Stimulated activated CD4-positive, alpha-beta T cell treated with anti-CD3 and anti-CD28 coated beads, Interleukin-12 subunit alpha, Interleukin-12 subunit beta, amount 100 ng/mL, for 24 hours (primary cell): ENCODE measurements at regions not wholly inside any gene's neighbourhood (a gene's known extent, or its start where the extent isn't known, plus 50 kb on each side); places are given as distances from the start of the nearest gene placed in this dataset.

Source experiments
- DNase-seq, 2 experiments: peaks; one replicate each; pipeline ENCODE4 v3.0.0-alpha.2; 2020; ENCODE audit warnings: low read depth in 2 of 2

GRCh38 chr7:17601921-17602320 is 303.5 kb downstream of the AHR start:
- DNase-seq, result no peak

GRCh38 chr7:17608114-17608833 is 309.8 kb downstream of the AHR start:
- no peak for DNase-seq

GRCh38 chr7:17611611-17612010 is 313.2 kb downstream of the AHR start:
- no peak for DNase-seq

DNA sequence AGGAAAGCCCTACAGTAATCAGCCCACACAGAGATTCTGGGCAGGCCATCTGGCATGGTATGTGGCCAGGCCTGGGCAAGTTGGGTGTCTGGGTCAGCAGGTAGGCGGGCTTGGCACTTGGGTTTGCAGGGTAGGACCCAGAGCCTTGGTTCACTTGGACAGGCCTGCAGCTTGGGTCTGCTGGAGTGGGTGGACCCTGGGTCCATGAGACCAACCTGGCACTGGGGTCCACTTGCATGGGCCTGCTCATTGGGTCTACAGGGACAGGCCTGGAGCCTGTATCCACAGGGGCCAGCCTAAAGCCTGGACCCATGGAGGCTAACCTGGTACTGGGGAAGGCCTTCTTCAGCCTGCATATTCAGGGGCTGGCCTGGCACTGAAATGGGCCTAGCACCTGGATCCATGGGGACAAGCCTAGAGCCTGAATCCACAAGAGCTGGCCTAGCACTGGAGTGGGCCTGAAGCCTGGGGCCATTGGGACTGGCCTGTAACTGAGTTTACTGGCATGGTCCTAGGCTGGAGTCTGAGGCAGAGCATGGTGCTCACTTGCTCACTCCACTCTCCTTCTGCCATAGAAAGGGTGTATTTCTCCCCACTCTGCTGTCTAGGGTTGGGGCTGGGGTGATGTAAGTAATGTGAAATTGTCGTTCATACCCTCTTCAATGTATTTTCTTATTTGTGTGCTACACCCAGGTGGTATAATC is 315.0 kb downstream of the AHR start:
- no peak for DNase-seq

- no peak for DNase-seq
Measured at GRCh38 chr7:17617380-17617779, 318.9 kb downstream of the AHR start.

DNA sequence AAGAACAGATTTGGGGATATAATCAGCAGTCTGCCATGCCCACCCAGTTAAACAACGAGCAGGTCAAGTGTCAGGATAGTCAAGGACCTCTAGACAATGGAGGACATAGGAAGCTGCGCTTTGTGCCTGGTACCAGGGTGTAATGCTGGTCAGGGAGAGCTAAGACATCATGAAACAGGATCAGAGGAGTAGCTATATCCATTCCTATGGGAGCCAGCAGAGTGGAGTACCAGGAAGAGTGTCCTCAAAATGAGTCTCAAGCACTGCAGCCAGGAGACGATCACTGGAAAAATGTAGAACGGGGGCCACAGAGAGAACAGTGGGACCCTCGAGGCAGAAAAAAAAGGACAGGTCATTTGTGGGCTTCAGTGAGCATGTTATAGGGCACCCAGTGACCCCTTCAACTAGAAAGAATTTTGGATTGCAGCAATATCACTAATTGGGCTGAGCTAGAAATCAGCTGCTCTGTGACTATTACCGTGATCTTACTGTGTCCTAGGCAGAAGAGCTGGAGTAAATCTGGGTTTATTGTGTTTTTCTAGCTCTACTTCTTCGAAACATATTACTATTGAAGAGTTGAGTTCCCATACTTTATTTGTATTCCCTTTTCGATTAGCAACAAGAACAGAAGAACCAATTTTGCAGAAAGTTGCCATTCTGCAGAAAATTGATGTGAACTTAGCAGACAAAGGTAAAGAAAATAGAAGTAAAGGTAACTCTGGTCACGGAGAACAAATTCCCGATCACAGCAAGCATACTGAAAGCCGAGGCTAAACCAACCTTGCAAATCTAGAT is 319.6 kb downstream of the AHR start:
- no peak for DNase-seq

DNA sequence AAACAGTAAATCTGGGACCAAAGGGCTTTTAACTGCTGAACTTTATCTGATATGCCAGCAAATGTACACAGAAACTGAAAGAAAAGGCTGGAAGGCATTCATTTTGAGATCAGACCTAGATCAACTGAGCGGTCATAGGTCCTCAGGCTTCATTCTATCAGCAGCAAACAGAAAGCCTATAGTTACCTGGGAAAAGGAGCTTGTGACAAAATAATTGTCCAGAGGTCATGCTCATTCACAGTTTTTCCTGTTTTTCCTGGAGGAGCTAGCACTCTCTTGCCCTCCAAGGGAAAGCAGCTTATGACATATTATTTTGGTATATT is 320.2 kb downstream of the AHR start:
- no peak for DNase-seq

GRCh38 chr7:17619196-17619818 is 320.9 kb downstream of the AHR start:
- DNase-seq, result no peak

DNA sequence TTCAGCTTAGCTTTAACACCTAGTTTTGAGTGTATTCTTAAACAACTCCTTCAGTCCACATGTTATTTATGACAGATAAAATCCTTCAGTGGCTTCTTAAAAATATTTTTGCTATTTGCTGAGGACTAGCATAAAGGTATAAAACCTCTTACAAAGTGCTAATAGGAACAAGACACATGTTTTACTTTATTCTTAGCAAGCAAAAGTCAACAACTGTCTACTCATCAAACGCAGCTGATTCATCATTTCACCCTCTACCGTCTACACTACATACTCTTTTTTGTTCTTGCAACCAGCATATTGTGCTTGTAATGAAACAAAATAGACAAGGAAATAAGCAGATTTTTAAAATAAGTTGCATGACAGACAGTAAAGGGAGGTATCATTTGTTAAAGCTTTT is 319.7 kb downstream of the SNX13 start:
- DNase-seq, result no peak

DNA sequence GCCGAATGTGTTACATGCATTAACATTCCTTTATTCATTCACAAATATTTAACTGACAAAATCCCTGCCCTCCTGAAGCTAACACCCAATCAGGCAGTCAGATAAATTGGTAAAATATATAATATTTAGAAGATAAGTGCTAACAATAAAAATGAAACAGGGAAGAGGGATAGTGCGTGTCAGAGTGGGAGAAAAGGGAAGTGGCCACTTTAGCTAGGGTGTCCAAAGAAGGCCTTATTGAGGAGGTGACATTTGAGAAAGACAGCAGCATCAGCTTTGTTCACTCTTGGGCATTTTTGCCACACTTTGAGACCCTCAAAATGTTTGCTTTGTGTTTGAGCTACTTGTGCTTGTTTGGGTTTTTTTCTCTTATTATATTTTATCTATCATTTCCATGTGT is 317.8 kb downstream of the SNX13 start:
- no peak for DNase-seq

DNA sequence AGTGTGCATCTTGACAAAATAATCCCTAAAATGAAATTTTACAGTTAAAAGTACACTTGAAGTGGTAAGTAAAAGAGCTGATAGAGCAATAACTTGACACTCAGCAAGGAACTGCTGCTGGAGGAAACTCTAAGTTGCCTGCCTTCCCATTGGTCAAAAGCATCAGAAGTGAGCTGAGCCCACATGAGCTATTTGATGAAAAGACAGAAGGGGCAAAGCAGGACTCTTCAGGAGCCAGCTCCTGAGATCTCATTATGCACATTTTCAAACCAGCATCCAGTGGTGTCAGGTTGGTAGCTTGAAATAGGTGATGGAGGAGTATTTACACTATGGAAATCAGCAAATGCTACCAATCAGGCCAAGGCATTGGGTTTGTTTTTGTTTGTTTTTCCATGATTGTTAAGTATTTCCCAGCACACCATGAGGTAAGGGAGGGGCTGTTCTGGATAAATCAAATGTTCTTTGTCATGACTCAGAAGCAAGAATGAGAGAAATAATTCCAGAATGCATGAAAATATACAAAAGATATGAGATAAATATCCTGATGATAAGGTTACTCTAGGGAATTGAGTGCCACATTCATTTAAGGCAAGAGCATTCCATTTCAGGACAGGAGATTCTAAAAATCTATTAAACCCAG is 316.6 kb downstream of the SNX13 start:
- no peak for DNase-seq

DNA sequence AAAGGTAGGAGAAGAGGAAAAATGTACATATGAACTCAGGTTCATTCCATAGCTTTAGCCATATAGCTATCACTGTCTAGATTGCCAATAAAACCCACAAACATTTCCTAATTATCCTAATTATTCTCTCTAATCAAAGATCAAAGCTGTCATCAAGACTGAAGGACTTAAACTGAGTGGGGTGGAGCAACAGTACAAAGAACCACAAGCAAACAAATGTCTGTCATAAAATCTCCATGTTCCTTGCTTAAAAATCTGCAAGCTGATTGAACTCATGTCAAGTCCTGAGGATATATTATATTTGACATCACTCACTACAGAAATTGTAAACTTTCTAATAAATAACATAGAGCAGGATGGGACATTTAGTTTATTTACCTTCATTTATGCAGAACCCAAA is 315.9 kb downstream of the SNX13 start:
- DNase-seq, result no peak

- no peak for DNase-seq
Measured at GRCh38 chr7:17625043-17625442, 315.3 kb downstream of the SNX13 start.

GRCh38 chr7:17626235-17626634 is 314.1 kb downstream of the SNX13 start:
- no peak for DNase-seq

DNA sequence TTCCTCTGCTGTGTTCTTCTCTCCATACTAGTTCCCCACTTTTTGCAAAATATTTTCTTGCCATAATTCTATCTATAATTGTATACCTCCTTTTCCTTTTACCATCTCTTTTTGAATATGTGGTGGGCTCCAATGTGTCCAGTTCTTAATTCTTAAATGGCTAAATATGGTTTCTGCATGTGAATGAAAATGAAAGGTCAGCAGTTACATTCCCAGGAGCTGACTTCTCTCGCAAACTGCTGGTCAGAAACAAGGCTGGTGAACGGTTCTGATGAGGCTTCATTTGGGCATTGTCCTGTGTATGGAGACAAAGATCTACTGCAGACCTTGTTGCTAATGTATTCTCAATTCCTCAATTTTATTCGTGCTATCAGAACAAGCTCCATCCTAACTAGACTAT is 309.2 kb downstream of the SNX13 start:
- no peak for DNase-seq

- DNase-seq, result no peak
Measured at GRCh38 chr7:17632384-17632783, 307.9 kb downstream of the SNX13 start.

DNA sequence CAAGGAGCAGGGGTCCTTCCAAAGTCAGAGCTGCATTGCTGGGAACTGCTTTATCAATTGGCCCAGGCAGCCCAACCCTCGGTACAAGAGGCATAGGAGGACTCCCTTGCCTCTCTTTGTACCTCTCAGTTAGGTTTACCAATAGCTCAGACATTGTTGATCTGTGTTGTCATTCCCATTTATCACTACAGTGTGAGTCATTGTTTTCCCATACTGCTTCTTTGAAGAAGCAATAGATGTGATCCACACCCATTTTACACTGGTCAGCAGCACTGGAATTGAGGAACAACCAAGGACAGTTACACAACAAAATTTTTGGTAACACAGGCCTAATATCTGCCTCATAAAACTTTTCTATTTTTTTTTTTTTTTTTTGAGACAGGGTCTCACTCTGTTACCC is 307.2 kb downstream of the SNX13 start:
- DNase-seq, result no peak

- no peak for DNase-seq
Measured at GRCh38 chr7:17638727-17639126, 301.6 kb downstream of the SNX13 start.

DNA sequence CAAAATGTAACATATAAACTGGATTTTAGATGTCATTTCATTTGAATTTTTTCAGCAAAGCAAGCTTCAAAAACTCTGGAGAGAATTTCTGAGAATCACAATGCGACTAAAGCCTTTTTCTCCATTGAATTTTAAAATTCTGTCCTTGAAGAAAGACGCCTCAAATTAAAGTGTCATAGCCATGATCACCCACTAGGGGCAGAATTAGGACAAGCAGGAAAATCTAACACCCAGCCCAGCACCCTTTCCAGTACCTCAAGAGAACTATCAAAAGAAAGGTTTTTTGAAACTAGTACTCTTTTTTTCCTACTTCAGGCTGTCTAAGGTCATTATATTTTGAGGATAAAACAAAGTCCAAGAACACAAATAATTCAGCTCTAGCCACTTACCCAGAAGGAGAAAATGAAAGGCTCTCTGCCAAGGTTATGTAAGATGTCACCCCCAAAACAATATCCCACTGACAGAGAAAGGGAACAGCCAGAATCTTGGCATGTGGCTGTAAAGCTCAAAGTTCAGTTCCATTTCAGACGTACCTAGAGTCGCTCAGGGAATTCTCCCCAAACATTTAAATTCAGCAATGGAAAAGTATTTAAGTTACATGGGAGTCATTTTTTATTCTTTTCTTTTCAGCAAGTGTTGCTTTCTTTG is 299.4 kb downstream of the SNX13 start:
- DNase-seq, result peak in 1 of 2 experiments; percentile 2

- no peak for DNase-seq
Measured at GRCh38 chr7:17645500-17645899, 294.8 kb downstream of the SNX13 start.

DNA sequence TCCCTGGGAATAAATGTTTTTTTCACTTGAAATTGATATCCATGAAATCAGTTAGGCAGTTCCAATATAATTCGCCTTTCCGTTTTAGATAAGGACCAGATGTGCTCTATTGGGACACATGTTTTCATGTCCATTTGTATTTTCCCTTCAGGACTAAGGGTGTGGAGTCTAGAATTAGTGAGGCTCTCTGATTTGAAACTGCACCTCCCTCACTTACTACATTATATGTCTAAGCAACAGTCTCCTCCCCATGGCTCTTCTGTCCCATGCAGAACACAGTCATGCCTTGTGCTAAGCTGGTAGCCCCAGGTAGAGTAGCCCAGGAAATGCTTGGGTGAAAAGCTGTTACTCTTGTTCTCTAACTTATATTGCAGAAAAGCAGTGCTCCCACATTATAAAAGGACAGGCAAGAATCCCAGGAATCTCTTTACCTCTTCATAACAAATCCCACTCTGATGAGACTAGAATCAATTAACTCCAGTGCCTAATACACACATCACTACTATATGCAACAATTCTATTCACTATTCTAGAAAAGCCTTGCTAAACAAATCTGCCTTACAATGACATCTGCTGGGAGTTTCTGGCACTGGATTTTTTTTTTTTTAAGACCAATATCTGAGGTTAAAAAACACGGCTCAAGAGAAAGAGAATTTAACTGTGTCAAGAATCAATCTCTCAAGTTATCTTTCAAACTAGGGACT is 293.9 kb downstream of the SNX13 start:
- DNase-seq, result no peak
